ENCODE measurements at regions not wholly inside any gene's neighbourhood (a gene's known extent, or its start where the extent isn't known, plus 50 kb on each side); places are given as distances from the start of the nearest gene placed in this dataset.

- peaks cover 53% of the 10 kb centered on the region for H3K9me3 ChIP-seq (ENCODE audit: control insufficient read depth, insufficient read depth, low read length)
- H4K8ac ChIP-seq (ENCODE audit: low read depth in 2 of 2, low read length in 2 of 2), result no peak overlapping the region
- no peaks in the 10 kb centered on the region for H3K79me1 ChIP-seq (ENCODE audit: low read depth in 1 of 2, low read length in 2 of 2)
- H3K4me1 ChIP-seq (ENCODE audit: control insufficient read depth, insufficient read depth, low read length), result no peaks in the 10 kb centered on the region
- CTCF ChIA-PET, result no interaction called here
- H2BK120ac ChIP-seq (ENCODE audit: low read depth, low read length), result no peak overlapping the region
- no peak overlapping the region for H2AFZ ChIP-seq (replicated peaks; ENCODE audit: low read length, poor library complexity)
- no peaks in the 10 kb centered on the region for H3K27me3 ChIP-seq (ENCODE audit: control insufficient read depth, insufficient read depth, low read length)
- no peak overlapping the region for H2BK15ac ChIP-seq (ENCODE audit: low read depth, low read length)
- no peaks in the 10 kb centered on the region for H3K9me1 ChIP-seq (ENCODE audit: insufficient read depth, low read length)
- no peak overlapping the region for H3K4me3 ChIP-seq (ENCODE audit: insufficient read depth, low read depth, low read length)
- no peak for TF ChIP-seq RAD21 (IDR thresholded peaks at IDR 0.05; ENCODE audit: low read length)
- TF ChIP-seq ELK1 (IDR thresholded peaks at IDR 0.05; ENCODE audit: borderline replicate concordance, low read depth, low read length), result no peak
- TF ChIP-seq CHD1 (IDR thresholded peaks at IDR 0.05; ENCODE audit: low read depth, low read length), result no peak
- TF ChIP-seq FOS (IDR thresholded peaks at IDR 0.05; ENCODE audit: low read depth, low read length), result no peak
- TF ChIP-seq MAZ (IDR thresholded peaks at IDR 0.05; ENCODE audit: borderline replicate concordance, low read depth, low read length), result no peak
- no peak for TF ChIP-seq BHLHE40 (IDR thresholded peaks at IDR 0.05; ENCODE audit: low read depth, low read length)
- TF ChIP-seq CEBPB (IDR thresholded peaks at IDR 0.05; ENCODE audit: low read depth, low read length), result no peak
- TF ChIP-seq SMC3 (IDR thresholded peaks at IDR 0.05; ENCODE audit: low read depth, low read length), result no peak
- no peak for TF ChIP-seq CTCF (conservative IDR thresholded peaks at IDR 0.05; ENCODE audit: low read depth, low read length)
- no peak for TF ChIP-seq POLR2A (IDR thresholded peaks at IDR 0.05; ENCODE audit: low read depth, low read length)
- H3K36me3 ChIP-seq (ENCODE audit: control insufficient read depth, insufficient read depth, low read length), result no peaks in the 10 kb centered on the region
- intact Hi-C loops (cut with micrococcal nuclease) (no loop called here), dilution Hi-C loops (cut with HindIII; ENCODE audit: low sequenced_read_pairs, unreplicated experiment) (no loop called here), in situ Hi-C loops (cut with MboI; ENCODE audit: low sequenced_read_pairs) (no loop called here)
- no peak overlapping the region for H2BK20ac ChIP-seq (ENCODE audit: low read depth, low read length)
- no peak overlapping the region for H2AK5ac ChIP-seq (ENCODE audit: low read depth, low read length)
- ATAC-seq (ENCODE audit: low read depth), result no peak
- H3K9ac ChIP-seq (ENCODE audit: low read depth, low read length), result no peak overlapping the region
- H3K4ac ChIP-seq (ENCODE audit: low read depth, low read length), result no peak overlapping the region
- POLR2A ChIA-PET (ENCODE audit: unreplicated experiment), result no interaction called here
- WGBS, 2 experiments (ENCODE audit: extremely low coverage in 2 of 2, insufficient read length in 1 of 2), result 47% methylated on average over 3 of the region's 20 CpGs; no CpG with 5 or more reads in 1 of the 2 experiments
- H4K20me1 ChIP-seq (ENCODE audit: insufficient read depth, low read length), result no peaks in the 10 kb centered on the region
- no peak overlapping the region for H3K14ac ChIP-seq (replicated peaks; ENCODE audit: low read depth, low read length)
- DNase-seq, result no peak
- BruUV-seq (replicated peaks), result no TSS peak
- H4K91ac ChIP-seq (ENCODE audit: insufficient read depth, low read depth, low read length), result no peak overlapping the region
- H3K23ac ChIP-seq (ENCODE audit: low read depth, low read length), result no peak overlapping the region
- H3K4me2 ChIP-seq (ENCODE audit: low read depth, low read length), result no peak overlapping the region
- no peak overlapping the region for H2AK9ac ChIP-seq (replicated peaks; ENCODE audit: low read depth, low read length, poor library complexity)
- no peak overlapping the region for H3K56ac ChIP-seq (ENCODE audit: extremely low read depth, insufficient read depth, low read length)
- no peak overlapping the region for H3K27ac ChIP-seq (ENCODE audit: insufficient read depth, low read length)
- no peak overlapping the region for H3K18ac ChIP-seq (ENCODE audit: low read depth, low read length)
- H4K5ac ChIP-seq (ENCODE audit: low read depth, low read length), result no peak overlapping the region
- H2BK5ac ChIP-seq (ENCODE audit: low read depth, low read length, poor library complexity, severe bottlenecking), result no peak overlapping the region
Observed at GRCh38 chr10:130740915-130741750, 570.4 kb downstream of the TCERG1L start.
